Fibroblast of upper back skin (primary cell): ENCODE measurements at regions not wholly inside any gene's neighbourhood (a gene's known extent, or its start where the extent isn't known, plus 50 kb on each side); places are given as distances from the start of the nearest gene placed in this dataset.
"Not testable (repeated sequence)": the region's sequence is repeated elsewhere in the genome, so short reads cannot be mapped to it uniquely, and the experiment has no call there.

Experiments
- DNase-seq: peaks from one replicate; pipeline ENCODE4 v3.0.0-alpha.2; 2013

- not testable (repeated sequence) for DNase-seq
These were observed 105.8 kb upstream of the TP53BP2 start for GRCh38 chr1:223951551-223951950.

GRCh38 chr1:223949944-223950343 is 104.2 kb upstream of the TP53BP2 start:
- not testable (repeated sequence) for DNase-seq

GRCh38 chr1:223948041-223948440 is 102.3 kb upstream of the TP53BP2 start:
- not testable (repeated sequence) for DNase-seq

GRCh38 chr1:223936592-223936991 is 90.8 kb upstream of the TP53BP2 start:
- DNase-seq: not testable (repeated sequence)

GRCh38 chr1:223931476-223931875 is 85.7 kb upstream of the TP53BP2 start:
- not testable (repeated sequence) for DNase-seq

- DNase-seq: not testable (repeated sequence)
These were observed 75.1 kb upstream of the TP53BP2 start for GRCh38 chr1:223920805-223921204.

GRCh38 chr1:223915476-223915875 is 69.7 kb upstream of the TP53BP2 start:
- not testable (repeated sequence) for DNase-seq

GRCh38 chr1:223913715-223914114 is 68.0 kb upstream of the TP53BP2 start:
- DNase-seq: not testable (repeated sequence)

- not testable (repeated sequence) for DNase-seq
These were observed 62.3 kb upstream of the TP53BP2 start for GRCh38 chr1:223907943-223908587.

GRCh38 chr1:223903221-223903620 is 57.5 kb upstream of the TP53BP2 start:
- not testable (repeated sequence) for DNase-seq

GRCh38 chr1:223899775-223900174 is 54.0 kb upstream of the TP53BP2 start:
- peak; percentile 36 for DNase-seq

- not testable (repeated sequence) for DNase-seq
These were observed 51.4 kb upstream of the TP53BP2 start for GRCh38 chr1:223897097-223897496.

- not testable (repeated sequence) for DNase-seq
These were observed 50.2 kb upstream of the TP53BP2 start for GRCh38 chr1:223895950-223896349.
